T-cell (primary cell): ENCODE measurements at regions not wholly inside any gene's neighbourhood (a gene's known extent, or its start where the extent isn't known, plus 50 kb on each side); places are given as distances from the start of the nearest gene placed in this dataset.

Source experiments
- ATAC-seq, 4 experiments: fragments of 200-7000 bp in 3 of 4; fragments of 150-1000 bp in 1 of 4; cut with Tn5 transposase; replicated peaks in 1 of 4; 1 replicate in 3 of 4; 2 replicates in 1 of 4; pipeline ENCODE4 v1.10.0; 2021; ENCODE audit warnings: moderate library complexity in 3 of 4, mild to moderate bottlenecking in 2 of 4, moderate number of reproducible peaks in 1 of 4
- CTCF ChIA-PET, 2 donors: fragments of 300-600 bp; sonication (Branson Sonifier 250); formaldehyde crosslinking; loops; one replicate each; lab custom pipeline; 2022; ENCODE audit warnings: antibody characterized with exemption in 2 of 2; lab: Charles Lee
- POLR2A ChIA-PET, 2 donors: fragments of 300-600 bp; sonication (Branson Sonifier 250); formaldehyde crosslinking; loops; one replicate each; lab custom pipeline; 2022; ENCODE audit warnings: antibody characterized with exemption in 2 of 2; lab: Charles Lee
- DNase-seq, 35 experiments: peaks; one replicate each; pipeline versions ENCODE4 v3.0.0 to v3.0.0-alpha.2; 2013 to 2023
- H3K27ac ChIP-seq: one replicate; pipeline ENCODE4 v1.5.1; 2013; ENCODE audit warnings: low read length
- H3K27me3 ChIP-seq, 2 experiments: replicated peaks in 1 of 2; 1 replicate in 1 of 2; 2 replicates in 1 of 2; pipeline versions ENCODE4 v1.6.1 to v1.7.0; 2013; ENCODE audit warnings: low read length in 1 of 2, mixed read lengths in 1 of 2; ENCODE audit not compliant: control insufficient read depth in 2 of 2, insufficient read depth in 2 of 2; ENCODE audit errors: extremely low read depth in 1 of 2
- H3K36me3 ChIP-seq, 2 donors: 1 replicate in 1 of 2; 2 replicates in 1 of 2; pipeline versions ENCODE4 v1.6.1 to v1.7.0; 2013; ENCODE audit warnings: low read length in 1 of 2; ENCODE audit not compliant: control insufficient read depth in 2 of 2, insufficient read depth in 1 of 2; ENCODE audit errors: extremely low read depth in 1 of 2
- H3K4me1 ChIP-seq, 2 experiments: 1 replicate in 1 of 2; 2 replicates in 1 of 2; pipeline versions ENCODE4 v1.6.1 to v1.7.0; 2013; ENCODE audit warnings: low read length in 2 of 2, mixed read lengths in 1 of 2; ENCODE audit not compliant: insufficient read depth in 2 of 2, control insufficient read depth in 1 of 2; ENCODE audit errors: extremely low read depth in 1 of 2
- H3K4me3 ChIP-seq, 2 donors: 1 replicate in 1 of 2; 2 replicates in 1 of 2; pipeline versions ENCODE4 v1.5.1 to v1.7.0; 2013; ENCODE audit warnings: mild to moderate bottlenecking in 2 of 2, low read length in 1 of 2, moderate library complexity in 1 of 2; ENCODE audit not compliant: control insufficient read depth in 1 of 2; ENCODE audit errors: extremely low read depth in 1 of 2
- H3K9me3 ChIP-seq: 2 replicates; pipeline ENCODE4 v1.7.0; 2013
- H3K27ac Mint-ChIP-seq, 2 donors: one replicate each; pipeline ENCODE4 v1.8.0; 2020 to 2021; ENCODE audit warnings: mild to moderate bottlenecking in 2 of 2, mixed read lengths in 2 of 2
- H3K27me3 Mint-ChIP-seq, 2 donors: one replicate each; pipeline ENCODE4 v1.8.0; 2021 to 2022; ENCODE audit warnings: mixed read lengths in 2 of 2
- H3K36me3 Mint-ChIP-seq: one replicate; pipeline ENCODE4 v1.8.0; 2021; ENCODE audit warnings: mixed read lengths
- H3K4me1 Mint-ChIP-seq, 3 donors: one replicate each; pipeline ENCODE4 v1.8.0; 2020 to 2022; ENCODE audit warnings: mixed read lengths in 3 of 3, mild to moderate bottlenecking in 1 of 3
- H3K4me3 Mint-ChIP-seq, 3 donors: one replicate each; pipeline ENCODE4 v1.8.0; 2020 to 2022; ENCODE audit warnings: mild to moderate bottlenecking in 3 of 3, mixed read lengths in 3 of 3, moderate library complexity in 3 of 3
- H3K9me3 Mint-ChIP-seq, 3 donors: one replicate each; pipeline ENCODE4 v1.8.0; 2020 to 2022; ENCODE audit warnings: mixed read lengths in 3 of 3
- WGBS: methylation state at CpG from one replicate; pipeline ENCODE4 v1.1.5; 2013; ENCODE audit warnings: missing lambda C conversion rate; ENCODE audit not compliant: insufficient coverage; 5-methylcytosine and 5-hydroxymethylcytosine counted together

DNA sequence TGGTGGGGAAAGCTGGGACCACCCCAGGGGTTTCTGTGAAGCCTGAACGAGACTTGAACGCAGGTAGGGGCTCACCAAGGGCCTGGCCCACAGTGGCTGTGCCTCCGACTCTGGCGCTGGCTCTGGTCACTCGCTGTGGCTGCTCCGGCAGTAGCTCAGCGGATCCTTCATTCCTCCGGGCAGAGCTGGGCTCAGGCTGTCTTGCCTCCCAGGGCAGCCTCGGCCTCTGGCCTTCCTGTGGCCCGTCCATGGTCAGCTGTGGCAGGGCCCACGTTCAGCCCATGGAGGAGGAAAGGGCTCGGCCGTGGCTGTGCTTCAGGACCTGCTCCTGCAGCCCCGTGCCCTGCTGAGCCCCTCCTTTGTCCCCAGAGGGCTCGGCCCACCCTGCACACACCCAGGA is 162.9 kb upstream of the C1orf174 start:
- Histone ChIP-seq H3K9me3 (no peaks in the 10 kb centered on the region), H3K27me3 (peaks cover 0 to 14% of the 10 kb centered on the region in 2 experiments), H3K4me1 (no peaks in the 10 kb centered on the region), H3K4me3 (no peak overlapping the region), H3K27ac (no peak overlapping the region), H3K36me3 (no peaks in the 10 kb centered on the region)
- H3K27me3 Mint-ChIP-seq: no peaks in the 10 kb centered on the region
- H3K27ac Mint-ChIP-seq: no peak overlapping the region
- ChIA-PET CTCF (no interaction called here), POLR2A (no interaction called here)
- ATAC-seq: no peak
- no peaks in the 10 kb centered on the region for H3K4me1 Mint-ChIP-seq
- WGBS: 90% methylated on average over 12 of the region's 15 CpGs
- H3K36me3 Mint-ChIP-seq: no peaks in the 10 kb centered on the region
- no peak for DNase-seq
- H3K4me3 Mint-ChIP-seq: no peak overlapping the region
- H3K9me3 Mint-ChIP-seq: no peaks in the 10 kb centered on the region

DNA sequence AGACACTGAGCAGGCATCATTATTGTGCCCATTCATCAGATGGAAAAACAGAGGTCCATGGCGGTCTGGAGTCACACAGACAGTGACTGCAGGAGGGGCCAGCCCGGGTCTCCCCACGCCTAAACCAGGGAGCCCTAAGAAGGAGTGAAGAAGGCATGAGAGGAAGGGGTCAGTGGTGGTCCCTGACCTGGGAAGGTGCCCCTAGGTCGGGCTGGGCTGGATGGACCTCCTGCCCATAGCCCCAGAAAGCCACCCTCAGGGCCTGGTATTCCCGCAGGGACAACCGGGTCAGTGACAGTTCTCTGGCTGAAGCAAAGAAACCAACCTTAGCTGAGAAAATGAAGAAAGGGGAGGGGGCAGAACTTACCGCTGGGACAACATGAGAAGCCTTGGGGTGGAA is 163.4 kb upstream of the C1orf174 start:
- Mint-ChIP-seq H3K9me3 (no peaks in the 10 kb centered on the region), H3K4me3 (no peak overlapping the region), H3K27ac (no peak overlapping the region), H3K36me3 (no peaks in the 10 kb centered on the region), H3K4me1 (no peaks in the 10 kb centered on the region), H3K27me3 (no peaks in the 10 kb centered on the region)
- no peaks in the 10 kb centered on the region for H3K36me3 ChIP-seq
- H3K4me1 ChIP-seq: no peaks in the 10 kb centered on the region
- H3K4me3 ChIP-seq: no peak overlapping the region
- no peak overlapping the region for H3K27ac ChIP-seq
- peaks cover 0 to 10% of the 10 kb centered on the region in 2 experiments for H3K27me3 ChIP-seq
- no peaks in the 10 kb centered on the region for H3K9me3 ChIP-seq
- DNase-seq (no peak), ATAC-seq (no peak)
- ChIA-PET CTCF (no interaction called here), POLR2A (no interaction called here)
- WGBS: 92% methylated on average over 3 of the region's 7 CpGs

DNA sequence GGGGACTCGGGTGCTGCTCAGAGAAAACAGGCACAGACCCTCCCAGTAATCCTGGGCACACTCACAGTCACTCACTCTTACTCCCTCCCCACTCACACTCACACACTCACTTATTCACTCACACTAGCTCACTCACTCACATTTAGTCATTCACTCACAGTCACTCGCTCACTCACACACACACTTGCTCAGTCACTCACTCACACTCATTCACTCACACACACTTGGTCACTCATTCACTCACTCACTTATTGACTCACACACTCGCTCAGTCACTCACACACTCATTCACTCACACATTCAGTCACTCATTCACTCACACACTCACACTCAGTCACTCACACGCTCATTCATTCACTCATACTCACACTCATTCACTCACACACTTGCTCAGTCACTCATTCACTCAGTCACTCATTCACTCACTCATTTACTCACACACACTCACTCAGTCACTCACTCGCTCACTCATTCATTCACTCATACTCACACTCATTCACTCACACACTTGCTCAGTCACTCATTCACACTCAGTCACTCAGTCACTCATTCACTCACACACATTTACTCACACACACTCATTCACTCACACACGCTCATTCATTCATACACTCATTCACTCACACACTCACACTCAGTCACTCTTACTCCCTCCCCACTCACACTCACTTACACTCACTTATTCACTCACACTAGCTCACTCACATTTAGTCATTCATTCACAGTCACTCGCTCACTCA is 164.2 kb upstream of the C1orf174 start:
- Histone ChIP-seq H3K27me3 (peaks cover 0 to 4% of the 10 kb centered on the region in 2 experiments), H3K4me3 (no peak overlapping the region), H3K9me3 (no peaks in the 10 kb centered on the region), H3K27ac (no peak overlapping the region), H3K4me1 (no peaks in the 10 kb centered on the region), H3K36me3 (no peaks in the 10 kb centered on the region)
- DNase-seq (no peak), ATAC-seq (no peak)
- H3K36me3 Mint-ChIP-seq: no peaks in the 10 kb centered on the region
- H3K9me3 Mint-ChIP-seq: no peaks in the 10 kb centered on the region
- POLR2A ChIA-PET: no interaction called here
- H3K4me3 Mint-ChIP-seq: no peak overlapping the region
- H3K27ac Mint-ChIP-seq: no peak overlapping the region
- CTCF ChIA-PET: no interaction called here
- H3K27me3 Mint-ChIP-seq: no peaks in the 10 kb centered on the region
- 85% methylated on average over 7 of the region's 7 CpGs for whole genome bisulfite sequencing
- no peaks in the 10 kb centered on the region for H3K4me1 Mint-ChIP-seq

DNA sequence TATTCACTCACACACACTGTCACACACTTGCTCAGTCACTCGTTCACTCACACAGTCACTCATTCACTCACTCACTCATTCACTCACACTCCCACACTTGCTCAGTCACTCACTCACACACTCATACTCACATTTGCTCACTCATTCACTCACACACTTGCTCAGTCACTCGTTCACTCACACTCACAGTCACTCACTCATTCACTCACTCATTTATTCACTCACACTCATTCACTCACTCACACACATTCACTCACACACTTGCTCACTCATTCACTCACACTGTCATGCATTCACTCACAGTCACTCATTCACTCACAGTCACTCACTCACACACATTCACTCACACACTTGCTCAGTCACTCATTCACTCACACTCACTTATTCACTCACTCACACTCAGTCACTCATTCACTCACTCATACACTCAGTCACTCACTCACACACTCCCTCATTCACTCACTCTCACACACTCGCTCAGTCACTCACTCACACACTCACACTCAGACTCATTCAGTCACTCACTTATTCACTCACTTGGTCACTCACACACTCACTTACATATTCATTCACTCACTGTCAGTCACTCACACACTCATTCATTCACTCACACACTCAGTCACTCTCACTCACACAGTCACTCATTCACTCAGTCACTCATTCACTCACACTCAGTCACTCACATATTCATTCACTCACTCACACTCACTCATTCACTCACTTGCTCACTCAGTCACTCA is 167.0 kb upstream of the C1orf174 start:
- Mint-ChIP-seq H3K27ac (no peak overlapping the region), H3K36me3 (no peaks in the 10 kb centered on the region), H3K4me3 (no peak overlapping the region), H3K4me1 (no peaks in the 10 kb centered on the region), H3K27me3 (peaks cover 11 to 14% of the 10 kb centered on the region in 2 donors), H3K9me3 (no peaks in the 10 kb centered on the region)
- WGBS: 87% methylated on average over 3 of the region's 3 CpGs
- ChIA-PET POLR2A (no interaction called here), CTCF (no interaction called here)
- Histone ChIP-seq H3K4me3 (no peak overlapping the region), H3K36me3 (no peaks in the 10 kb centered on the region), H3K4me1 (no peaks in the 10 kb centered on the region), H3K9me3 (no peaks in the 10 kb centered on the region), H3K27me3 (peaks cover 0 to 8% of the 10 kb centered on the region in 2 experiments), H3K27ac (no peak overlapping the region)
- ATAC-seq (no peak), DNase-seq (no peak)

DNA sequence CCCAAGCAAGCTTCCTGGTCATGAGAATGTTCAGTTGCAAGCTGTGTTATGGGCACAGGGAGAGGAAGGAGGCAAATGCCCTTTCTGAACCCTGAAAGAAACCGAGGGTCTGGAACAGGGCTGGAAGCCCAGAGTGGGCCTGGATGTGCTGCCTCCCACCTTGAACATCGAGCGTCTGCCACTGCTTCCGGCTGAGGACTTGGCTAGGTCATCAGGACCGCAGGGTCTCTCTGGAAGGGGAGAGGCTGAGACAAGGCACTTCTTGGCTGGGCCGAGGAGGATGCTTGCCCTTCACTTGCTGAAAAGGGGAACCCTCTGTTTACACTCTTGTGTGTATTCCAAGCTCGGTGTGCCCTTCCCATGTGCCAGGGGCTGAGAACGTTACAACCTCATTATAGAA is 168.0 kb upstream of the C1orf174 start:
- H3K4me1 Mint-ChIP-seq: no peaks in the 10 kb centered on the region
- no peak overlapping the region for H3K27ac Mint-ChIP-seq
- WGBS: 92% methylated on average over 5 of the region's 8 CpGs
- Histone ChIP-seq H3K36me3 (no peaks in the 10 kb centered on the region), H3K27ac (no peak overlapping the region), H3K27me3 (peaks cover 0 to 17% of the 10 kb centered on the region in 2 experiments), H3K4me3 (no peak overlapping the region), H3K4me1 (no peaks in the 10 kb centered on the region), H3K9me3 (no peaks in the 10 kb centered on the region)
- H3K36me3 Mint-ChIP-seq: no peaks in the 10 kb centered on the region
- H3K9me3 Mint-ChIP-seq: no peaks in the 10 kb centered on the region
- ATAC-seq (no peak), DNase-seq (no peak)
- H3K27me3 Mint-ChIP-seq: peaks cover 19 to 25% of the 10 kb centered on the region in 2 donors
- ChIA-PET POLR2A (no interaction called here), CTCF (no interaction called here)
- H3K4me3 Mint-ChIP-seq: no peak overlapping the region

DNA sequence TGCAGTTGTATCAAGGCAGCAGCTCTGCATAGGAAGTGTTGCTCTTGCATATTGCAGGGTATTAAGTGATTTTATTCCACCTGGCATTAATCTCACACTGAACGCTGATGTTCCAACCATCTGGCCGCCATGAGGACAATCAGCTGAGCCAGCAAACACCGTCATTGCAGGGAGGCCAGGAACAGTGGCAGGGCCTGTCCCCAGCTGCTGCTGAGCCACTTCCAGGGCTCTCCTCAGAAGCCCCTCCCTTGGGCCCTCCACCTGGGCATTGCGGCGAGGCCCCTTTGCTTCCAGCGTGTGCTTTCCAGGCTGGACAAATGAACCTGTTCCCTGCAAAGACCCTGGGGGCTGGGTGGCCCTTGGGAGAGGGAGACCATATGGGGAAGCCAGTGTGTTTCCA is 171.6 kb upstream of the C1orf174 start:
- no peaks in the 10 kb centered on the region for H3K4me1 Mint-ChIP-seq
- no peak overlapping the region for H3K27ac Mint-ChIP-seq
- H3K4me3 Mint-ChIP-seq: no peak overlapping the region
- H3K36me3 Mint-ChIP-seq: no peaks in the 10 kb centered on the region
- WGBS: 94% methylated on average over 3 of the region's 6 CpGs
- Histone ChIP-seq H3K36me3 (no peaks in the 10 kb centered on the region), H3K27ac (no peak overlapping the region), H3K4me3 (no peak overlapping the region), H3K4me1 (no peaks in the 10 kb centered on the region), H3K27me3 (peaks cover 0 to 29% of the 10 kb centered on the region in 2 experiments), H3K9me3 (no peaks in the 10 kb centered on the region)
- no peak for ATAC-seq
- DNase-seq: no peak
- ChIA-PET CTCF (no interaction called here), POLR2A (interaction anchor here in 1 of 2 donors (0.5 kb wide), 1 partner anchor 227 kb away, joined by 3 read pairs; no protein-coding TSS in a partner anchor)
- peaks cover 28 to 38% of the 10 kb centered on the region in 2 donors for H3K27me3 Mint-ChIP-seq
- no peaks in the 10 kb centered on the region for H3K9me3 Mint-ChIP-seq
